NCI-H2227 (cell line): ENCODE measurements at regions not wholly inside any gene's neighbourhood (a gene's known extent, or its start where the extent isn't known, plus 50 kb on each side); places are given as distances from the start of the nearest gene placed in this dataset.
"Not testable (repeated sequence)": the region's sequence is repeated elsewhere in the genome, so short reads cannot be mapped to it uniquely, and the experiment has no call there.

Experiments
- DNase-seq: peaks from one replicate; lab custom pipeline; 2025; ENCODE audit not compliant: unreplicated experiment; lab: John Stamatoyannopoulos, UW

GRCh38 chr7:54343511-54343910 lies 198.7 kb upstream of the VSTM2A start:
- no peak for DNase-seq

GRCh38 chr7:54345746-54346145 lies 196.4 kb upstream of the VSTM2A start:
- no peak for DNase-seq

- no peak for DNase-seq
Observed at GRCh38 chr7:54349229-54349628, 192.9 kb upstream of the VSTM2A start.

- DNase-seq = no peak
Observed at GRCh38 chr7:54354436-54354835, 187.7 kb upstream of the VSTM2A start.

- DNase-seq = no peak
Observed at GRCh38 chr7:54355842-54356241, 186.3 kb upstream of the VSTM2A start.

- DNase-seq = no peak
Observed at GRCh38 chr7:54360075-54360840, 181.9 kb upstream of the VSTM2A start.

GRCh38 chr7:54390565-54390964 lies 151.6 kb upstream of the VSTM2A start:
- no peak for DNase-seq

GRCh38 chr7:54392935-54393334 lies 149.2 kb upstream of the VSTM2A start:
- no peak for DNase-seq

GRCh38 chr7:54394834-54395233 lies 147.3 kb upstream of the VSTM2A start:
- DNase-seq = no peak

- DNase-seq = no peak
Observed at GRCh38 chr7:54397836-54398612, 144.2 kb upstream of the VSTM2A start.

GRCh38 chr7:54398863-54399262 lies 143.3 kb upstream of the VSTM2A start:
- DNase-seq = no peak

- DNase-seq = no peak
Observed at GRCh38 chr7:54409917-54410316, 132.3 kb upstream of the VSTM2A start.

- no peak for DNase-seq
Observed at GRCh38 chr7:54416678-54417077, 125.5 kb upstream of the VSTM2A start.

- no peak for DNase-seq
Observed at GRCh38 chr7:54419209-54419608, 123.0 kb upstream of the VSTM2A start.

GRCh38 chr7:54426406-54426805 lies 115.8 kb upstream of the VSTM2A start:
- no peak for DNase-seq

- no peak for DNase-seq
Observed at GRCh38 chr7:54429111-54429510, 113.1 kb upstream of the VSTM2A start.

GRCh38 chr7:54439391-54439790 lies 102.8 kb upstream of the VSTM2A start:
- DNase-seq = no peak

- not testable (repeated sequence) for DNase-seq
Observed at GRCh38 chr7:54444046-54444686, 98.0 kb upstream of the VSTM2A start.

GRCh38 chr7:54453168-54453567 lies 89.0 kb upstream of the VSTM2A start:
- not testable (repeated sequence) for DNase-seq

GRCh38 chr7:54454700-54455099 lies 87.5 kb upstream of the VSTM2A start:
- DNase-seq = not testable (repeated sequence)

- no peak for DNase-seq
Observed at GRCh38 chr7:54465095-54465494, 77.1 kb upstream of the VSTM2A start.

- no peak for DNase-seq
Observed at GRCh38 chr7:54469740-54470139, 72.4 kb upstream of the VSTM2A start.
